HG03432 (cell line): ENCODE measurements at regions not wholly inside any gene's neighbourhood (a gene's known extent, or its start where the extent isn't known, plus 50 kb on each side); places are given as distances from the start of the nearest gene placed in this dataset.

ENCODE experiments used
- ATAC-seq: cut with Tn5 transposase; IDR thresholded peaks from one replicate; pipeline ENCODE4 v1.9.1; 2021; ENCODE audit warnings: mild to moderate bottlenecking, moderate library complexity; ENCODE audit not compliant: unreplicated experiment

- ATAC-seq, result no peak
Observed at GRCh38 chr6:147712841-147713240, 204.4 kb downstream of the SAMD5 start.

DNA sequence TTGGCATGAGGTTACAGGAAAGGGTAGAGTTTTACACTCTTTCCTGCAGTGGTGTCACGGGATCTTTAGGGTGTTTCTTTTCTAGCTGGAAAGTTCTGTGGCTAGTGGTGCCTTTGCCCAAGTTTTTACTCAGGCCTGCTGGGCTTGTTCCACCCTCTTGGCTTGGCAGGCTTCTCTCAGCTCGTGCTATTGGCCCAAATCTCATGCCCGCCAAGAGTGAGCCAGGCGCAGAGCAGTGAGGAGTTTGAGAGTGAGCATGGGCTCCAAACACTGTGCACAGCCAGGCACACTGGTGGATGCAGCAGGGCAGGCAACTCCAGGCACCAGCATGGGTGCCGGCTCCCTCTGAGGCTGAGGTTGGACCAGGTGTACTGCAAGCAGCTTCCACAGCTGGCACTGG lies 206.5 kb downstream of the SAMD5 start:
- no peak for ATAC-seq

DNA sequence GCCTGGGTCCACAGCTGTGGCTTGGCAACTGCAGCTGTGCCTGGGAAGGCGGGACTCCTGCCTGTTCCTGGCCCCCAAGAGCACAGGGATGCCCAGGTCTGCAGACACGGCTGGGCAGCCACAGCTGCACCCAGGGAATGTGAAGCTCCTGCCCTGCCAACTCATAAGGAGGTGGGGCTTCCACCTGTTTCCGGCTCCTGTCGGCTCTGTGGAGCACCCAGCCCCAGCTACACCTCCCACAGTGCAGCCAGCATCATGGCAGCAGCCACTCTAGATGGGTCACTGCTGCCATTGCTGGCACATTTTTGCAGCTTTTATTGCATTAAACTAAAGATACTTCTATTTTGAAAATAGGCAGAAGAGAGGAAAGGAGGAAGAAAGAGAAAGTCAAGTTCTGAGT lies 207.9 kb downstream of the SAMD5 start:
- ATAC-seq, result no peak

GRCh38 chr6:147717991-147718390 lies 209.5 kb downstream of the SAMD5 start:
- no peak for ATAC-seq

GRCh38 chr6:147722158-147722557 lies 213.7 kb downstream of the SAMD5 start:
- ATAC-seq, result no peak

DNA sequence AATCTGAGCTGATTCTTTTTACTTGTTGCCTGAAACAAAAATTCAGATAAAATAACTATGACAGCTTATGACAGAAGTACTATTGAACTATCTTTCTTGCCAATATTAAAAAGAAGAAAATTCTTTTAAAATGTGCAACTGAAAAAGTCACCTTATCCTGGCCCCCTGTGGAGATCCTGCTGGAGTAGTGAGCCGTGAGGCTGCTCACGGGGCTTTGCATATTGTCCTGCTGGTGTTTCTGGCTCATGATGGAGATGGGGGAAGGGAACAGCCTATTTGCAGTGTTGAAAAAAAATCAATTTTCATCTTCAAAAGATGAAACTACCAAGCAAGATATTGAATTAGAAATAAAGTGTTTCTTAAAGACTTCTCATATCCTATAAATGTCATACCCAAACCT lies 216.0 kb downstream of the SAMD5 start:
- no peak for ATAC-seq

DNA sequence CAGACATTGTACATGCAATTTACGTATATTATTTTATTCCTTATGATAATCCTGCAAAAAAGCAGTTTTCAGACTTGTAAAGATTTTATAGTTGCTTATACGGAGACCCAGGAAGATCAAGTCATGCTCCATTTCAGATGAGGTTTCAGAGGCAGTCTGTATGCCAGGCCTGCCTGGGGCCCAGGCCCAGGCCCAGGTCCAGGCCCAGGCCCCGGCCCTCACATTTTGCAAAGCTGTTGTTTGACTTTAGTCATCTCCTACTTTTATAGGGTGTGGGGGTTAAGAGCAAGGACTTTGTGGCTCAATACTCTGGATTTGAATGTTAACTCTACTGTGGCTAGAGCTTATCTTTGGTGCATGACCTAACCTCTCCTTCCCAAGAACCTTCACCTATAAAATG lies 217.9 kb downstream of the SAMD5 start:
- ATAC-seq, result no peak

GRCh38 chr6:147728903-147729302 lies 220.4 kb downstream of the SAMD5 start:
- no peak for ATAC-seq

GRCh38 chr6:147733686-147734085 lies 225.2 kb downstream of the SAMD5 start:
- ATAC-seq, result no peak

DNA sequence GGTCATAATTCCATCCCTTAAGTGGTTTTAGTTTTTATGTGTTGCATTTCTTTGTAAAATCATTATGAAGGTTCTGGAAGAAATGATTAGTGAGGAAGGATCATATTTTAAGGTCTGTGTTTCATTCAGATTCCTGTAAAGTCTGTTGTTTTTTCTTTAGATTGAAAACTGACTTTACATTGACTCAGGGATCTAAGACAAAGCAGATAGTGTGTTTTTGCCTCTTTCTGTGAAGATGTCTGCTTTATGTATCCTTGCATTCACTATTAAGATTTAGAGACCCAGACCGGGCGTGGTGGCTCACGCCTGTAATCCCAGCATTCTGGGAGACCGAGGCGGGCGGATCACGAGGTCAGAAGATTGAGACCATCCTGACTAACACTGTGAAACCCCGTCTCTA lies 225.7 kb downstream of the SAMD5 start:
- no peak for ATAC-seq

DNA sequence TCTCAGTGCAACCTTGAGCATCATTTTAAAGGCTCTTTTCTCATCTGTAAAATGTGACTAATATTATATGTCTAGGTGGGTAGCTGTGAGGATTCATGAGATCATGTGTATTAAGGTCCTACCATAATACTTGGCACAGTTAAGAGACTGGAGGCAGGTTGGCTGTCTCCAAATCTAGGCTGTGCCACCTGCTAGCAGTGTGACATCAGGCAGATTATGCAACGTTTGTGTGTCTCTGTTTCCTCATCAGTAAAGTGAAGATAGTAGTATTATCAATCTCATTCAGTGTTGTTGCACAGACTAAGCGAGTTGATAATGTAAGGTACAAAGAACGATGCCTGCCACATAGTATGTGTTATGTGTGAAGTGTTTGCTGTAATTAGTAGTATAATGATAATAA lies 227.4 kb downstream of the SAMD5 start:
- ATAC-seq, result no peak

DNA sequence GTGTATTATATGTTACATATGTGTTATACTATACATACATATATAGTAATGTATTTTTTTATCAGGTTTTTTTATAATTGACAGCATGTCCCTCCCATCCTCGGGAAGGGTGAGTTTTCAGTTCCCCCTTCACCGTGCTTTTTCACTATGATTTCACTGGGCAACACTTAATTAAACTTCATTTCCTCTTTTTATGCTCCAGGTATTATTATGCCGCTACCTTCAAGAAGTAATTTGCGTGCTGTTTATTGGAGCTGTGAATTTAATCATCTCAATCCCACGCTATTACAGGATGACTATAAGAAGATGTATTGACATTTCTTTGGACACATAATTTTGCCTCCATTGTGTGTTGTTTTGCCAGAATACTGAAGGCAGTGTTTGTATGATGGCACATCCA lies 228.6 kb downstream of the SAMD5 start:
- no peak for ATAC-seq

DNA sequence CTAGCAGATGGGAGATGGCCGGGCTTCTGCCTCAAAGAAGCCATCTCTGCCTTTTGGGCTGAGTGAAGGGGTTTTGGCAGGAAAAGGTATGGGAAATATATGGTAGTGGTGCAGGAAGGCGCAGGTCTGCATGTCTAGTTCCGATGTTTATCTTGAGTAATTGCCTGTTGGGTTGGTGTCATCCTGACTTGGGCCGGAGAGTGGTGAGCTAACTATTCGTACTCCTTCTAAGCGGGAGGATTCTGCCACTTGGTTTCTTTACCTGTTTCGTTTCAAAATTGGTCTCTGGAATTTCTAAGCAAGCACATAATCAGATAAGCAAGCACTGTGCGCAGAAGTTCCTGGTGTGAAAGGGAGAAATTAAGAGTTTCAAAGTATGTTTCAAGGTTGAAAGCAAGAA lies 229.6 kb downstream of the SAMD5 start:
- no peak for ATAC-seq

GRCh38 chr6:147738516-147739162 lies 230.1 kb downstream of the SAMD5 start:
- ATAC-seq, result no peak

GRCh38 chr6:147740326-147740725 lies 231.8 kb downstream of the SAMD5 start:
- ATAC-seq, result no peak

DNA sequence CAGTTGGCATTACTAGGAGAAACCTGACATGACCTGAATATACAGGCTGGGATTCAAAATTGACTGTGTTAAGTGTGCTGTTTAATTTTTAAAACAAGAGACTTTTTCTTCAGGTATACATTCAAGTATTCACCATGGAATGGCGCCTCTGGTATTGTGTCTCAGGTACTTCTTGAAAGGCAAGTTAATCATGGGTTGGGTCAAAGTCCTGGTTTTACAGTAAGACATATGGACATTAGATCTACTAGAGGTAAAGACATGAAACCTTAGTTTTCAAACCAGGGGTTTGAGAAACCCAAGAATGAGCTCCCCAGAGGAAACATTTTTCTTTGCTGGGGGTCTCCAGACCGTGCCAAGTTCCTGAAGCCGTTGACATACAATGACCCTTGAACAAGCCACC lies 232.4 kb downstream of the SAMD5 start:
- ATAC-seq, result no peak

DNA sequence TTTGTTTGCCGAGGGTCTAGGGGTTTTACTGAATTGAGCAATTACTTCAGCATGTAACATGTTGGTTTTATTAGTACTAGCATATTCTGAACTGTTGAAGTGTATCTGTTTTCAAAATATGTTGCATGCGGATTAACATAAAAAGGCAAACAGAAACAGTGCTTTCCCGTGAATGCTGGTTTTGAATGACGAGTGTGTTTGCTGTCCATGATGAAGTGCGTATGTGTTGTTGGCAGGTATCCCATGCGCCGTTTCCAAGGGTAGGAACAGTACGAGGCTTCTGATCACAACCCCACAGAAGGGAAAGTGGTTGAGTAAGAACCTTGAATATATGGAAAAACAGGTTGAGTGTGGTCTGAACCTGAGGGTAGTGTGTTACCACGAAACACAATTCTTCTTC lies 232.9 kb downstream of the SAMD5 start:
- no peak for ATAC-seq

GRCh38 chr6:147742440-147742839 lies 233.9 kb downstream of the SAMD5 start:
- ATAC-seq, result no peak

DNA sequence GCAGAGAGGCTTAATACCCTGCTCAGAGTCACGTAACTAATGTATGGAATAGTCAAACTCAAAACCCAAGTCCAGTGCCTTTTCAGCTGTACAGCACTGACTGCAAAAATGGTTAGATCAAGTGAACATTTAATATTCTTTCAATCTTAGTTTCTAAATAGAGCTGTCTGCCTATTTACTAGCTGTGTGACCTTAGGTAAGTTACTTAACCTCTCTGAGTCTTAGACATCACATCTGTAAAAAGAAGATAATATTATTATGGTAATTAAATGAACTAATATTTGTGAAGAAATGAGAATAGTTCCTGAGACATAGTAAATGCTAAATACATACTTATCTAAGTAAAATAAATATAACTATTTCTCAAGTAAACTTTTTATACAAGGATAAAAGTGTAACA lies 235.5 kb downstream of the SAMD5 start:
- ATAC-seq, result no peak

GRCh38 chr6:147749331-147749730 lies 240.8 kb downstream of the SAMD5 start:
- ATAC-seq, result no peak

- no peak for ATAC-seq
Observed at GRCh38 chr6:147750413-147750812, 241.9 kb downstream of the SAMD5 start.

DNA sequence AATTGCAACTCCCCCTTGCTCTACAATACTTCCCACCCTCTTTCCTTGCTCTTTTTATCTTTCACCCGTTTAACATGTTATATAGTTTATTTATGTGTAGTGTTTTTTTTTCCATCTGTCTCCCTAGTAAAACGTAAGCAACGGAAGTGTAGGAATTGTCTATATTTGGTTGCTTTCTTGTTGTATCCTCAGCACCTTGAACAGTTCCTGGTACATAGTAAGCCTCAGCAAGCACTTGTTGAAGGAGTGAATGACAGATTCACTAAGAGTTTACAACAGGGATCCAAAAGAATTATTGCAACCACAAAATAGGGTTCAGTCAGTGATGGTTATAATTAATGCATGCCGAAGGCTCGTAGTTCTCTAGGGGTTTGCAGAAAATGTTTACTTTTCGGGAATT lies 242.7 kb downstream of the SAMD5 start:
- no peak for ATAC-seq

DNA sequence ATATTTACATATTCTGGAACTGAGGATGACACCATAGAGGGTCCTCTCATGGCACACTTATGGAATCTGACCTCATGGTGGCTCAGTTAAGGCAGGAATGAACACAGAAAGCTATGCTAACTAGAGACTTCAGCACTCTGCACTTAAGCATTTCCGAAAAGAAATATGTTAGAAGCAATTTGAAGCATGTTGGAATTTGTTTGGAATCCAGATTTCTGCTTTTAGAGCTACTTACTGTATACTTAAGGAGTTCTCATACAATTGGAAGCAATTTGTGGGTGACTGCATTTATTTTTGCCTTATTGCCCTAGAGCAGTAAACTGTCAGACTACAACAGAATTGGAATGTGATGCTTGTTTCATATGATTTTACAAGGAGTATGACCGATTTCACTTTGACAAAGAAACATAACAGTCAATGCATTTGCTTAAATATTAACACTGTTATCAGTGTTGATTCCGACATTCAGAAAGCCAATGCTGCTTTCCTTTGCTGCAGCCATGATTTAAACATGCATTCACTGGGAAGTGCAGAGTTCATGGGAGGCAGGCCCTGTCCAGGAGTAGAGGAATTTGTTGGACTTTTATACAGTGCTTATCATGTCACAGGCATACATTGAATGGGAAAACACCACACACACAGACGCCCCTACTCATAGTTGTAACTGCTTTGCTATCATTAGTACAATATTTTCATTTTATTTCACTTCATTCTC lies 244.4 kb downstream of the SAMD5 start:
- ATAC-seq, result no peak
